NCI-H128 (cell line): ENCODE measurements at regions not wholly inside any gene's neighbourhood (a gene's known extent, or its start where the extent isn't known, plus 50 kb on each side); places are given as distances from the start of the nearest gene placed in this dataset.

Source experiments
- DNase-seq: peaks from one replicate; lab custom pipeline; 2025; ENCODE audit not compliant: unreplicated experiment; lab: John Stamatoyannopoulos, UW

- DNase-seq, result no peak
Observed at GRCh38 chr2:2702385-2702784, 371.3 kb upstream of the MYT1L start.

- no peak for DNase-seq
Observed at GRCh38 chr2:2701813-2702212, 370.7 kb upstream of the MYT1L start.

GRCh38 chr2:2701176-2701781 lies 370.2 kb upstream of the MYT1L start:
- DNase-seq, result no peak

GRCh38 chr2:2699121-2699505 lies 368.0 kb upstream of the MYT1L start:
- DNase-seq, result no peak

- DNase-seq, result no peak
Observed at GRCh38 chr2:2698182-2699120, 367.4 kb upstream of the MYT1L start.

GRCh38 chr2:2696733-2697455 lies 365.8 kb upstream of the MYT1L start:
- no peak for DNase-seq

GRCh38 chr2:2696325-2696724 lies 365.2 kb upstream of the MYT1L start:
- no peak for DNase-seq

- no peak for DNase-seq
Observed at GRCh38 chr2:2694746-2695145, 363.7 kb upstream of the MYT1L start.

- DNase-seq, result no peak
Observed at GRCh38 chr2:2692599-2693389, 361.7 kb upstream of the MYT1L start.

- no peak for DNase-seq
Observed at GRCh38 chr2:2691419-2691818, 360.3 kb upstream of the MYT1L start.

- DNase-seq, result no peak
Observed at GRCh38 chr2:2690985-2691384, 359.9 kb upstream of the MYT1L start.

GRCh38 chr2:2689306-2689705 lies 358.2 kb upstream of the MYT1L start:
- DNase-seq, result peak; percentile 88

- DNase-seq, result no peak
Observed at GRCh38 chr2:2688254-2688653, 357.2 kb upstream of the MYT1L start.

- DNase-seq, result no peak
Observed at GRCh38 chr2:2687745-2688144, 356.7 kb upstream of the MYT1L start.

GRCh38 chr2:2686222-2686621 lies 355.1 kb upstream of the MYT1L start:
- no peak for DNase-seq

GRCh38 chr2:2683606-2684224 lies 352.6 kb upstream of the MYT1L start:
- peak; percentile 36 for DNase-seq

- no peak for DNase-seq
Observed at GRCh38 chr2:2682700-2683342, 351.7 kb upstream of the MYT1L start.

GRCh38 chr2:2681711-2682251 lies 350.7 kb upstream of the MYT1L start:
- no peak for DNase-seq

GRCh38 chr2:2681085-2681484 lies 350.0 kb upstream of the MYT1L start:
- no peak for DNase-seq

GRCh38 chr2:2674831-2675230 lies 343.8 kb upstream of the MYT1L start:
- no peak for DNase-seq
